Ovary (tissue), 3 donors: ENCODE measurements at regions not wholly inside any gene's neighbourhood (a gene's known extent, or its start where the extent isn't known, plus 50 kb on each side); places are given as distances from the start of the nearest gene placed in this dataset.

Experiments
- POLR2A ChIP-seq: fragments of 450-650 bp; IDR thresholded peaks from one replicate; pipeline ENCODE4 v1.6.1; 2017; ENCODE audit warnings: antibody characterized with exemption, mild to moderate bottlenecking, moderate library complexity
- TF ChIP-seq, protein P1 (sequence below), 3 donors: fragments of 450-650 bp in 2 of 3; fragments of 200-600 bp in 1 of 3; IDR thresholded peaks; one replicate each; pipeline versions ENCODE4 v1.5.1 to v1.8.0; 2016 to 2022; ENCODE audit warnings: antibody characterized with exemption in 3 of 3, mild to moderate bottlenecking in 1 of 3
- donor health status: DM: no; HTN: no; CAD: no.

- TF ChIP-seq, protein P1, sequence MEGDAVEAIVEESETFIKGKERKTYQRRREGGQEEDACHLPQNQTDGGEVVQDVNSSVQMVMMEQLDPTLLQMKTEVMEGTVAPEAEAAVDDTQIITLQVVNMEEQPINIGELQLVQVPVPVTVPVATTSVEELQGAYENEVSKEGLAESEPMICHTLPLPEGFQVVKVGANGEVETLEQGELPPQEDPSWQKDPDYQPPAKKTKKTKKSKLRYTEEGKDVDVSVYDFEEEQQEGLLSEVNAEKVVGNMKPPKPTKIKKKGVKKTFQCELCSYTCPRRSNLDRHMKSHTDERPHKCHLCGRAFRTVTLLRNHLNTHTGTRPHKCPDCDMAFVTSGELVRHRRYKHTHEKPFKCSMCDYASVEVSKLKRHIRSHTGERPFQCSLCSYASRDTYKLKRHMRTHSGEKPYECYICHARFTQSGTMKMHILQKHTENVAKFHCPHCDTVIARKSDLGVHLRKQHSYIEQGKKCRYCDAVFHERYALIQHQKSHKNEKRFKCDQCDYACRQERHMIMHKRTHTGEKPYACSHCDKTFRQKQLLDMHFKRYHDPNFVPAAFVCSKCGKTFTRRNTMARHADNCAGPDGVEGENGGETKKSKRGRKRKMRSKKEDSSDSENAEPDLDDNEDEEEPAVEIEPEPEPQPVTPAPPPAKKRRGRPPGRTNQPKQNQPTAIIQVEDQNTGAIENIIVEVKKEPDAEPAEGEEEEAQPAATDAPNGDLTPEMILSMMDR (IDR thresholded peaks at IDR 0.05): no peak
- TF ChIP-seq POLR2A: no peak
These were observed 291.6 kb upstream of the FAM98A start for GRCh38 chr2:33890686-33891085.
